SU-DHL-6 (cell line): ENCODE measurements at regions not wholly inside any gene's neighbourhood (a gene's known extent, or its start where the extent isn't known, plus 50 kb on each side); places are given as distances from the start of the nearest gene placed in this dataset.

Experiments
- H2AFZ ChIP-seq: fragments of 200-600 bp; sonication (generic); 2 replicates; pipeline ENCODE4 v1.6.1; 2014; ENCODE audit warnings: low read depth, mild to moderate bottlenecking, moderate library complexity, mixed read lengths, antibody characterized with exemption, low read length; ENCODE audit not compliant: severe bottlenecking
- H3F3A ChIP-seq: fragments of 200-600 bp; shearing (Covaris generic); 2 replicates; pipeline ENCODE4 v1.6.0; 2016; ENCODE audit warnings: antibody characterized with exemption, mild to moderate bottlenecking; ENCODE audit not compliant: insufficient read depth
- H3K27ac ChIP-seq: fragments of 200-600 bp; sonication (generic); 2 replicates; pipeline ENCODE4 v1.5.1; 2016; ENCODE audit warnings: low read depth, mild to moderate bottlenecking, low read length, moderate library complexity, mixed read lengths
- H3K27me3 ChIP-seq: fragments of 200-600 bp; sonication (generic), shearing (Covaris generic); 2 replicates; pipeline ENCODE4 v1.6.0; 2014; ENCODE audit warnings: mild to moderate bottlenecking, low read length
- H3K36me3 ChIP-seq: fragments of 200-600 bp; sonication (generic); 2 replicates; pipeline ENCODE4 v1.6.1; 2014; ENCODE audit warnings: mild to moderate bottlenecking, low read length, mixed read lengths
- H3K4me2 ChIP-seq: fragments of 300-600, 200-600 bp; shearing (Covaris generic), sonication (generic); 2 replicates; pipeline ENCODE4 v1.6.0; 2014; ENCODE audit warnings: low read length, low read depth, mild to moderate bottlenecking; ENCODE audit not compliant: poor library complexity, severe bottlenecking
- H3K4me3 ChIP-seq: fragments of 200-600 bp; sonication (generic); 2 replicates; pipeline ENCODE4 v1.5.1; 2014; ENCODE audit warnings: antibody characterized with exemption, low read length, mild to moderate bottlenecking, mixed read lengths; ENCODE audit not compliant: insufficient read depth, poor library complexity, severe bottlenecking
- H3K79me2 ChIP-seq: fragments of 200-600 bp; sonication (generic); 2 replicates; pipeline ENCODE4 v1.6.1; 2014; ENCODE audit warnings: mild to moderate bottlenecking, low read length, moderate library complexity; ENCODE audit not compliant: insufficient read depth
- H3K9ac ChIP-seq: fragments of 200-600 bp; sonication (generic); 2 replicates; pipeline ENCODE4 v1.7.0; 2014; ENCODE audit warnings: mild to moderate bottlenecking, low read length
- H3K9me2 ChIP-seq: fragments of 200-600 bp; sonication (generic); replicated peaks from 2 replicates; pipeline ENCODE4 v1.6.1; 2014; ENCODE audit warnings: low read length; ENCODE audit not compliant: insufficient read depth
- H3K9me3 ChIP-seq: fragments of 200-600 bp; sonication (generic); 2 replicates; pipeline ENCODE4 v1.6.1; 2014; ENCODE audit warnings: low read length, mixed read lengths; ENCODE audit not compliant: insufficient read depth
- H4K20me1 ChIP-seq: fragments of 200-600 bp; sonication (generic); 2 replicates; pipeline ENCODE4 v1.6.1; 2014; ENCODE audit warnings: low read depth, mild to moderate bottlenecking, antibody characterized with exemption, low read length, moderate library complexity, mixed read lengths
- CTCF ChIP-seq: fragments of 200-600 bp; sonication (generic); IDR thresholded peaks from one replicate; pipeline ENCODE4 v1.5.1; 2017; ENCODE audit warnings: antibody characterized with exemption, mild to moderate bottlenecking, low read length, moderate library complexity; ENCODE audit not compliant: insufficient read depth, poor library complexity, severe bottlenecking
- EZH2phosphoT487 ChIP-seq: fragments of 200-600 bp; sonication (generic), shearing (Covaris generic); conservative IDR thresholded peaks from 2 replicates; pipeline ENCODE4 v1.6.1; 2018; ENCODE audit warnings: mild to moderate bottlenecking, antibody characterized with exemption, low read length, moderate library complexity, mixed read lengths

- peak overlapping the region; percentile 53 for H2AFZ ChIP-seq
- no peaks in the 10 kb centered on the region for H3K79me2 ChIP-seq
- H4K20me1 ChIP-seq = no peaks in the 10 kb centered on the region
- no peaks in the 10 kb centered on the region for H3K36me3 ChIP-seq
- H3K9ac ChIP-seq = no peak overlapping the region
- H3K27me3 ChIP-seq = no peaks in the 10 kb centered on the region
- no peaks in the 10 kb centered on the region for H3F3A ChIP-seq
- TF ChIP-seq CTCF (no peak), EZH2phosphoT487 (no peak)
- H3K27ac ChIP-seq = no peak overlapping the region
- no peak overlapping the region for H3K4me2 ChIP-seq
- H3K9me3 ChIP-seq = no peaks in the 10 kb centered on the region
- no peaks in the 10 kb centered on the region for H3K9me2 ChIP-seq
- no peak overlapping the region for H3K4me3 ChIP-seq
Observed at GRCh38 chr3:163468531-163469335, 1609.6 kb downstream of the SI start.

GRCh38 chr3:163462446-163462845 is 1615.8 kb downstream of the SI start:
- no peaks in the 10 kb centered on the region for H3K36me3 ChIP-seq
- H3F3A ChIP-seq = peaks cover 6% of the 10 kb centered on the region; the same call in 1 of the 2 replicates
- no peak overlapping the region for H3K4me3 ChIP-seq
- no peaks in the 10 kb centered on the region for H3K9me3 ChIP-seq
- H3K9me2 ChIP-seq = no peaks in the 10 kb centered on the region
- H3K9ac ChIP-seq = no peak overlapping the region
- H3K79me2 ChIP-seq = no peaks in the 10 kb centered on the region
- TF ChIP-seq CTCF = no peak
- no peak for TF ChIP-seq EZH2phosphoT487
- H3K27ac ChIP-seq = no peak overlapping the region
- peak overlapping the region; percentile 54 for H2AFZ ChIP-seq
- H4K20me1 ChIP-seq = no peaks in the 10 kb centered on the region
- H3K27me3 ChIP-seq = no peaks in the 10 kb centered on the region
- H3K4me2 ChIP-seq = no peak overlapping the region

- Histone ChIP-seq H4K20me1 (no peaks in the 10 kb centered on the region), H3K4me3 (no peak overlapping the region), H3K9ac (no peak overlapping the region), H3K36me3 (no peaks in the 10 kb centered on the region), H3F3A (no peaks in the 10 kb centered on the region), H3K4me2 (no peak overlapping the region), H2AFZ (peak overlapping the region; percentile 69), H3K79me2 (no peaks in the 10 kb centered on the region), H3K9me3 (peaks cover 10% of the 10 kb centered on the region; the same call in 1 of the 2 replicates), H3K9me2 (no peaks in the 10 kb centered on the region), H3K27ac (no peak overlapping the region), H3K27me3 (no peaks in the 10 kb centered on the region)
- TF ChIP-seq EZH2phosphoT487 = no peak
- no peak for TF ChIP-seq CTCF
Observed at GRCh38 chr3:163450698-163451097, 1627.6 kb downstream of the SI start.
